IMR-90 (cell line): ENCODE measurements at regions not wholly inside any gene's neighbourhood (a gene's known extent, or its start where the extent isn't known, plus 50 kb on each side); places are given as distances from the start of the nearest gene placed in this dataset.

Experiments
- ATAC-seq: fragments of 200-7000 bp; cut with Tn5 transposase; 2 replicates; pipeline ENCODE4 v1.9.1; 2020; ENCODE audit warnings: low read depth, mild to moderate bottlenecking, moderate library complexity
- BruUV-seq: library from RNA; stranded (reverse); fragments of 400-500 nt; replicated peaks from 2 replicates; lab custom pipeline; 2021; lab: Mats Ljungman, UMichigan
- CTCF ChIA-PET: fragments of 300-600 bp; formaldehyde crosslinking; extraction: SDS; loops from one replicate; lab custom pipeline; 2021; ENCODE audit warnings: antibody characterized with exemption; lab: Yijun Ruan, JAX
- POLR2A ChIA-PET: fragments of 300-600 bp; sonication (Branson Sonifier 250); formaldehyde crosslinking; loops from one replicate; lab custom pipeline; 2022; ENCODE audit warnings: antibody characterized with exemption; ENCODE audit not compliant: unreplicated experiment; lab: Charles Lee
- DNase-seq: peaks from one replicate; pipeline ENCODE4 v3.0.0; 2013
- H2AFZ ChIP-seq: replicated peaks from 2 replicates; pipeline ENCODE3; 2013; ENCODE audit warnings: low read length, mild to moderate bottlenecking; ENCODE audit not compliant: poor library complexity
- H2AK5ac ChIP-seq: 2 replicates; pipeline ENCODE4 v1.6.1; 2013; ENCODE audit warnings: low read depth, low read length, inconsistent platforms
- H2AK9ac ChIP-seq: replicated peaks from 2 replicates; pipeline ENCODE3; 2013; ENCODE audit warnings: mild to moderate bottlenecking, low read depth, low read length, moderate library complexity; ENCODE audit not compliant: poor library complexity
- H2BK120ac ChIP-seq: 2 replicates; pipeline ENCODE4 v1.6.1; 2013; ENCODE audit warnings: low read depth, low read length, inconsistent platforms
- H2BK15ac ChIP-seq: 3 replicates; pipeline ENCODE4 v1.6.1; 2013; ENCODE audit warnings: low read depth, low read length, inconsistent platforms
- H2BK20ac ChIP-seq: 2 replicates; pipeline ENCODE4 v1.6.1; 2013; ENCODE audit warnings: low read depth, mild to moderate bottlenecking, inconsistent platforms, low read length, moderate library complexity
- H2BK5ac ChIP-seq: 2 replicates; pipeline ENCODE4 v1.6.1; 2013; ENCODE audit warnings: mild to moderate bottlenecking, low read depth, low read length, inconsistent platforms; ENCODE audit not compliant: poor library complexity, severe bottlenecking
- H3K14ac ChIP-seq: replicated peaks from 2 replicates; pipeline ENCODE4 v1.6.1; 2013; ENCODE audit warnings: low read depth, low read length, inconsistent platforms
- H3K18ac ChIP-seq: 2 replicates; pipeline ENCODE4 v1.6.1; 2013; ENCODE audit warnings: low read depth, low read length, control low read depth
- H3K23ac ChIP-seq: 2 replicates; pipeline ENCODE4 v1.6.1; 2013; ENCODE audit warnings: low read depth, low read length, inconsistent platforms
- H3K27ac ChIP-seq: 2 replicates; pipeline ENCODE4 v1.5.1; 2013; ENCODE audit warnings: mild to moderate bottlenecking, control low read depth, low read length; ENCODE audit not compliant: insufficient read depth
- H3K27me3 ChIP-seq: 2 replicates; pipeline ENCODE4 v1.6.1; 2013; ENCODE audit warnings: low read length; ENCODE audit not compliant: control insufficient read depth, insufficient read depth
- H3K36me3 ChIP-seq: 2 replicates; pipeline ENCODE4 v1.6.1; 2013; ENCODE audit warnings: low read length, mixed read lengths; ENCODE audit not compliant: control insufficient read depth, insufficient read depth
- H3K4ac ChIP-seq: 2 replicates; pipeline ENCODE4 v1.6.1; 2013; ENCODE audit warnings: low read depth, low read length, inconsistent platforms
- H3K4me1 ChIP-seq: 2 replicates; pipeline ENCODE4 v1.6.1; 2013; ENCODE audit warnings: low read length, mixed read lengths; ENCODE audit not compliant: control insufficient read depth, insufficient read depth
- H3K4me2 ChIP-seq: 2 replicates; pipeline ENCODE4 v1.6.1; 2013; ENCODE audit warnings: low read depth, mild to moderate bottlenecking, control low read depth, low read length, moderate library complexity
- H3K4me3 ChIP-seq: 2 replicates; pipeline ENCODE4 v1.5.1; 2013; ENCODE audit warnings: low read depth, mild to moderate bottlenecking, control low read depth, low read length, moderate library complexity; ENCODE audit not compliant: insufficient read depth
- H3K56ac ChIP-seq: 2 replicates; pipeline ENCODE4 v1.6.1; 2013; ENCODE audit warnings: low read length, inconsistent platforms; ENCODE audit not compliant: insufficient read depth; ENCODE audit errors: extremely low read depth
- H3K79me1 ChIP-seq, 2 experiments: 2 replicates each; pipeline ENCODE4 v1.6.1; 2013; ENCODE audit warnings: low read length in 2 of 2, inconsistent platforms in 1 of 2, low read depth in 1 of 2
- H3K9ac ChIP-seq: 2 replicates; pipeline ENCODE4 v1.6.1; 2013; ENCODE audit warnings: low read depth, low read length, control low read depth
- H3K9me1 ChIP-seq: 2 replicates; pipeline ENCODE4 v1.6.1; 2013; ENCODE audit warnings: low read length, inconsistent platforms; ENCODE audit not compliant: insufficient read depth
- H3K9me3 ChIP-seq: 2 replicates; pipeline ENCODE4 v1.6.1; 2013; ENCODE audit warnings: low read length; ENCODE audit not compliant: control insufficient read depth, insufficient read depth
- H4K20me1 ChIP-seq: 2 replicates; pipeline ENCODE4 v1.6.1; 2013; ENCODE audit warnings: low read length, inconsistent platforms; ENCODE audit not compliant: insufficient read depth
- H4K5ac ChIP-seq: 2 replicates; pipeline ENCODE4 v1.6.1; 2013; ENCODE audit warnings: mild to moderate bottlenecking, low read depth, low read length, control low read depth
- H4K8ac ChIP-seq, 2 experiments: 2 replicates each; pipeline ENCODE4 v1.6.1; 2013; ENCODE audit warnings: low read depth in 2 of 2, low read length in 2 of 2, control low read depth in 1 of 2, inconsistent platforms in 1 of 2
- H4K91ac ChIP-seq: 2 replicates; pipeline ENCODE4 v1.6.1; 2013; ENCODE audit warnings: low read depth, low read length, inconsistent platforms; ENCODE audit not compliant: insufficient read depth
- BHLHE40 ChIP-seq: fragments of 150-350 bp; IDR thresholded peaks from 2 replicates; pipeline ENCODE4 v1.6.1; 2016; ENCODE audit warnings: mild to moderate bottlenecking, low read depth, low read length
- CEBPB ChIP-seq: IDR thresholded peaks from 2 replicates; pipeline ENCODE4 v1.6.1; 2012; ENCODE audit warnings: low read depth, low read length, improper control_type of control experiment
- CHD1 ChIP-seq: IDR thresholded peaks from 2 replicates; pipeline ENCODE4 v1.6.1; 2012; ENCODE audit warnings: low read depth, low read length, improper control_type of control experiment
- FOS ChIP-seq: fragments of 150-350 bp; IDR thresholded peaks from 2 replicates; pipeline ENCODE4 v1.6.1; 2016; ENCODE audit warnings: low read depth, low read length
- MAFK ChIP-seq: IDR thresholded peaks from 2 replicates; pipeline ENCODE4 v1.6.1; 2012; ENCODE audit warnings: low read depth, low read length, improper control_type of control experiment
- MAZ ChIP-seq: IDR thresholded peaks from 2 replicates; pipeline ENCODE4 v1.6.1; 2012; ENCODE audit warnings: low read depth, mild to moderate bottlenecking, low read length, improper control_type of control experiment, moderate library complexity, borderline replicate concordance
- MXI1 ChIP-seq: IDR thresholded peaks from 2 replicates; pipeline ENCODE4 v1.6.1; 2012; ENCODE audit warnings: low read depth, mild to moderate bottlenecking, low read length, moderate library complexity, borderline replicate concordance
- NFE2L2 ChIP-seq: fragments of 150-350 bp; IDR thresholded peaks from 2 replicates; pipeline ENCODE4 v1.6.1; 2016; ENCODE audit warnings: low read depth, mild to moderate bottlenecking, low read length
- POLR2A ChIP-seq: IDR thresholded peaks from 2 replicates; pipeline ENCODE4 v1.6.1; 2012; ENCODE audit warnings: mild to moderate bottlenecking, low read depth, low read length
- RAD21 ChIP-seq: IDR thresholded peaks from 2 replicates; pipeline ENCODE4 v1.6.1; 2012; ENCODE audit warnings: low read length, improper control_type of control experiment
- RCOR1 ChIP-seq: IDR thresholded peaks from 2 replicates; pipeline ENCODE4 v1.6.1; 2012; ENCODE audit warnings: mild to moderate bottlenecking, low read length, improper control_type of control experiment; ENCODE audit not compliant: insufficient replicate concordance
- RFX5 ChIP-seq: IDR thresholded peaks from 2 replicates; pipeline ENCODE4 v1.8.0; 2012; ENCODE audit warnings: low read depth, mild to moderate bottlenecking, low read length, moderate library complexity
- SMC3 ChIP-seq: fragments of 150-350 bp; IDR thresholded peaks from 2 replicates; pipeline ENCODE4 v1.6.1; 2016; ENCODE audit warnings: low read depth, mild to moderate bottlenecking, antibody characterized with exemption, low read length, moderate library complexity
- USF2 ChIP-seq: fragments of 150-350 bp; IDR thresholded peaks from 2 replicates; pipeline ENCODE4 v1.6.1; 2017; ENCODE audit warnings: mild to moderate bottlenecking, antibody characterized with exemption, low read length, low read depth
- WGBS, 2 experiments: methylation state at CpG; one replicate each; pipeline versions ENCODE4 v1.1.5 to v1.1.7; 2013; ENCODE audit warnings: missing lambda C conversion rate in 2 of 2; ENCODE audit not compliant: insufficient read length in 1 of 2; ENCODE audit errors: extremely low coverage in 2 of 2; 5-methylcytosine and 5-hydroxymethylcytosine counted together
- dilution Hi-C: fragments of 300-500 bp; cut with HindIII; formaldehyde crosslinking; loops from one replicate; pipeline ENCODE4 v1.14.3; 2018; ENCODE audit warnings: low sequenced_read_pairs; ENCODE audit not compliant: unreplicated experiment
- in situ Hi-C: fragments of 300-500 bp; cut with MboI; formaldehyde crosslinking; loops from 3 replicates; pipeline ENCODE4 v1.14.3; 2019; ENCODE audit warnings: low sequenced_read_pairs, inconsistent platforms, mixed read lengths
- intact Hi-C: fragments of 100-400 bp; cut with micrococcal nuclease; formaldehyde crosslinking; loops from 2 replicates; pipeline ENCODE4 v1.10.0; 2022
- TF ChIP-seq, protein P1 (sequence below): fragments of 150-350 bp; IDR thresholded peaks from 2 replicates; pipeline ENCODE4 v1.6.1; 2016; ENCODE audit warnings: low read depth, mild to moderate bottlenecking, low read length, moderate library complexity, borderline replicate concordance
- TF ChIP-seq, protein P2 (sequence below): conservative IDR thresholded peaks from 2 replicates; pipeline ENCODE4 v1.5.1; 2012; ENCODE audit warnings: mild to moderate bottlenecking, low read depth, low read length, improper control_type of control experiment

- H2BK120ac ChIP-seq: no peak overlapping the region
- no peak overlapping the region for H3K14ac ChIP-seq
- no peak overlapping the region for H3K23ac ChIP-seq
- H2BK20ac ChIP-seq: no peak overlapping the region
- H3K27me3 ChIP-seq: peaks cover 3% of the 10 kb centered on the region; the same call in 1 of the 2 replicates
- no peak overlapping the region for H4K8ac ChIP-seq
- no peak overlapping the region for H2BK5ac ChIP-seq
- no TSS peak for BruUV-seq
- no peak overlapping the region for H3K4me3 ChIP-seq
- H4K5ac ChIP-seq: no peak overlapping the region
- H4K91ac ChIP-seq: no peak overlapping the region
- no peak overlapping the region for H3K4ac ChIP-seq
- ChIA-PET CTCF (interaction anchor here (0.6 kb wide), 1 partner anchor 45 kb away, joined by 3 read pairs; no protein-coding TSS in a partner anchor), POLR2A (no interaction called here)
- no peak overlapping the region for H2AK5ac ChIP-seq
- H3K18ac ChIP-seq: no peak overlapping the region
- dilution Hi-C loops: no loop called here
- no peak overlapping the region for H3K27ac ChIP-seq
- TF ChIP-seq NFE2L2 (no peak), CHD1 (no peak), SMC3 (no peak), RCOR1 (no peak), BHLHE40 (no peak), MAZ (no peak), RAD21 (no peak), FOS (no peak), USF2 (no peak), MXI1 (no peak), MAFK (no peak), RFX5 (no peak), CEBPB (no peak), POLR2A (no peak)
- TF ChIP-seq, protein P1, sequence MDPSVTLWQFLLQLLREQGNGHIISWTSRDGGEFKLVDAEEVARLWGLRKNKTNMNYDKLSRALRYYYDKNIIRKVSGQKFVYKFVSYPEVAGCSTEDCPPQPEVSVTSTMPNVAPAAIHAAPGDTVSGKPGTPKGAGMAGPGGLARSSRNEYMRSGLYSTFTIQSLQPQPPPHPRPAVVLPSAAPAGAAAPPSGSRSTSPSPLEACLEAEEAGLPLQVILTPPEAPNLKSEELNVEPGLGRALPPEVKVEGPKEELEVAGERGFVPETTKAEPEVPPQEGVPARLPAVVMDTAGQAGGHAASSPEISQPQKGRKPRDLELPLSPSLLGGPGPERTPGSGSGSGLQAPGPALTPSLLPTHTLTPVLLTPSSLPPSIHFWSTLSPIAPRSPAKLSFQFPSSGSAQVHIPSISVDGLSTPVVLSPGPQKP: no peak
- TF ChIP-seq, protein P2, sequence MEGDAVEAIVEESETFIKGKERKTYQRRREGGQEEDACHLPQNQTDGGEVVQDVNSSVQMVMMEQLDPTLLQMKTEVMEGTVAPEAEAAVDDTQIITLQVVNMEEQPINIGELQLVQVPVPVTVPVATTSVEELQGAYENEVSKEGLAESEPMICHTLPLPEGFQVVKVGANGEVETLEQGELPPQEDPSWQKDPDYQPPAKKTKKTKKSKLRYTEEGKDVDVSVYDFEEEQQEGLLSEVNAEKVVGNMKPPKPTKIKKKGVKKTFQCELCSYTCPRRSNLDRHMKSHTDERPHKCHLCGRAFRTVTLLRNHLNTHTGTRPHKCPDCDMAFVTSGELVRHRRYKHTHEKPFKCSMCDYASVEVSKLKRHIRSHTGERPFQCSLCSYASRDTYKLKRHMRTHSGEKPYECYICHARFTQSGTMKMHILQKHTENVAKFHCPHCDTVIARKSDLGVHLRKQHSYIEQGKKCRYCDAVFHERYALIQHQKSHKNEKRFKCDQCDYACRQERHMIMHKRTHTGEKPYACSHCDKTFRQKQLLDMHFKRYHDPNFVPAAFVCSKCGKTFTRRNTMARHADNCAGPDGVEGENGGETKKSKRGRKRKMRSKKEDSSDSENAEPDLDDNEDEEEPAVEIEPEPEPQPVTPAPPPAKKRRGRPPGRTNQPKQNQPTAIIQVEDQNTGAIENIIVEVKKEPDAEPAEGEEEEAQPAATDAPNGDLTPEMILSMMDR: no peak
- no peak overlapping the region for H3K56ac ChIP-seq
- no peak overlapping the region for H3K4me2 ChIP-seq
- no peaks in the 10 kb centered on the region for H3K36me3 ChIP-seq
- intact Hi-C loops: no loop called here
- H3K9ac ChIP-seq: no peak overlapping the region
- no peaks in the 10 kb centered on the region for H3K79me1 ChIP-seq
- WGBS, 2 experiments: 49% methylated on average over 4 of the region's 14 CpGs; no CpG with 5 or more reads in 1 of the 2 experiments
- ATAC-seq (no peak; the same call in 1 of the 2 replicates), DNase-seq (no peak)
- in situ Hi-C loops: no loop called here
- no peak overlapping the region for H2AK9ac ChIP-seq
- H3K9me3 ChIP-seq: no peaks in the 10 kb centered on the region
- no peaks in the 10 kb centered on the region for H4K20me1 ChIP-seq
- H3K4me1 ChIP-seq: no peaks in the 10 kb centered on the region
- H2AFZ ChIP-seq: no peak overlapping the region
- H2BK15ac ChIP-seq: no peak overlapping the region
- H3K9me1 ChIP-seq: no peaks in the 10 kb centered on the region
Measured at GRCh38 chr7:98785929-98786571, 83.8 kb downstream of the TMEM130 start.
